GM18505 (cell line): ENCODE measurements at regions not wholly inside any gene's neighbourhood (a gene's known extent, or its start where the extent isn't known, plus 50 kb on each side); places are given as distances from the start of the nearest gene placed in this dataset.

Experiments used
- ATAC-seq: cut with Tn5 transposase; IDR thresholded peaks from one replicate; pipeline ENCODE4 v1.9.1; 2021; ENCODE audit not compliant: unreplicated experiment
- POLR2A ChIP-seq: IDR thresholded peaks from 4 replicates; pipeline ENCODE4 v1.6.1; 2011; ENCODE audit warnings: borderline replicate concordance; ENCODE audit not compliant: insufficient read depth, insufficient read length; ENCODE audit errors: extremely low read depth

DNA sequence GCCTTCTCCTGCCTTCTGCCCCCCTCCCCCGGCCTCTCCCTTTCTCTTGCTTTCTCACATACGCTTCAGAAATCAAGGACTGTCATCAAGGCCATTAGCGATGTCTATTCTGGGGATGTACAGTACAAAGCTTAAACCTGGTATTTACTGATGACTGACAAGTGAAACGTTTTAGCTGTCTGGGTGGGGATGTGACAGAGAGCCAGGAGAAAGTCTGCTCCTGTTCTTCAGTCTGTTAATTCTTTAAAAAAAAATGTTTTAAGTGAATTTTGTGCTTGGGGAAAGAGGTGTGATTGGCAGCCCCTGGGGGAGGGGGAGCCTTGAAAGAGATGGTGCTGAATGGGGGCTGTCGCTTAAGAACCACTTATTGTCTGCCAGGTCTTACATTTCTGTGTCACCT is 283.0 kb upstream of the PLXNA2 start:
- no peak for ATAC-seq
- no peak for TF ChIP-seq POLR2A

DNA sequence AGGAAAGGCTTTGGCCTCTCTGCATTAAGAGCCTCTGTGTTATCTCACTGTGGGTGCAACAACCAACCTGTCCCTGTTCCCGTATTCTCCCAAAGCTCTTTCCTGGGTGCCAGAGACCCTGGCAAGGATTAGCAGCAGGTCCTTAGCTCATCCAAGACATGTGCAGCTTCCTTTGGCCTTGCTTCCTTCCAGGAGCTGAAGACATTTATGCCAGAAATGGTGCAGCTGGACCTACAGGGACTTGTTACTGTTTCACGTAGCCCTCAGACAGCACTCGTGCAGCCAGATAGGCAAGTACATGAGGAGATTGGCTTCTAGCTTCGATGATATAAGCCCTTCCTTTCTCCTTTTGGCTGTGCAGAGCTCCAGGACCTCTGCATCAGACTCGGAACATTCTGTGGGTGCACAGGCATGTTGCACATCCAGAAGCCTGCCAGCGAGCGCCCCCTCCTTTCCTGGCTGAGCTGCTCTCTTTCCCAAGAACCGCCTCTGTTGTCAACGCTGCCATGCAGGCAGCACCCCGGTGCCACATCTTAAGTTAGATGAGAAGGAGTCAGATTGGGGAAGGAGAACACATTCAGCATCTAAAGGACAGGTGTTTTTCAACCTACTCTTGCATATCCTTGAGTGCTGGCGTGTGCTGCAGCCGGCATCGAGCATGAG is 284.5 kb upstream of the PLXNA2 start:
- no peak for TF ChIP-seq POLR2A
- ATAC-seq, result no peak

GRCh38 chr1:208531003-208531750 is 287.0 kb upstream of the PLXNA2 start:
- TF ChIP-seq POLR2A, result no peak
- no peak for ATAC-seq

DNA sequence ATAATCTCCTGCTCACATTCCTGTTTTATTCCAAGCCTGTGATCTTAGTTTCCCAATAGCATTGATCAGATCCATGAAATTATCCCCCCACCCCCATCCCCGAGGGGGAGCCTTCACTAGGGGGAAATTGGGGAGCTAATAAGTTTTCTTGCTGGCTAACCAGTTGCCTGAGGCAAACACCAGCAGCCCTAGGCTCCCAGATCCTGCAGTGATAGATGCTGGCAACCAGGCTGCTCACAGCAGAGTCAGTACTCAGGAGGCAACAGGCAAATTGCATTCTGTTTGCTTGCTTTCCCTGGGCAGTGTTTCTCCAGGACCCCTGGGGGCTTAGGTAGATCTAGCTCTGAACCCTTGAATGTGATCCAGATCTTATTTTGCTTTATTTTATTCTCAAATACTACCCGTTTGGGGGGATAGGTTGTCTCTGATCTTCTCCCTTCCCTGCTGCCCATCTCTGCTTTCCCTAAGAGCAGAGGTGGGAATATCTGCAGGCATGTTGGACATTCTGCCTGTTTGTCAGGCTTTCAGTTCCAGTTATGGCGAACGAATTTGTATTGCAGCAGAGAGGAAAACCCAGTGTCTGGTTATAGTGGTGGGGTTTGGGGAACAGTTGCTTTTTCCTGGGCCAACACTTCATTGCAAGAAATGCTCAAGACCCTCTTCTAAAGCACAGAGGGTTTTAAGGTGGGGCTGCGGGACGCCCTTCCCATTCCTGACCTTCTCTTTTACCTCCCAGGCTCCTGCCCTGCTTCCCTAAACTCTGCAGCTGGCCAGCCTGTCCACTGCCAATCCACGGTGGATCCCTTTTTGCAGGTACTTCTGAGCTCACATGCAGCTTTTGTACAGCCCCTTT is 289.8 kb upstream of the PLXNA2 start:
- no peak for TF ChIP-seq POLR2A
- ATAC-seq, result no peak

- no peak for TF ChIP-seq POLR2A
- ATAC-seq, result no peak
These were observed 290.4 kb upstream of the PLXNA2 start for GRCh38 chr1:208534599-208534897.

DNA sequence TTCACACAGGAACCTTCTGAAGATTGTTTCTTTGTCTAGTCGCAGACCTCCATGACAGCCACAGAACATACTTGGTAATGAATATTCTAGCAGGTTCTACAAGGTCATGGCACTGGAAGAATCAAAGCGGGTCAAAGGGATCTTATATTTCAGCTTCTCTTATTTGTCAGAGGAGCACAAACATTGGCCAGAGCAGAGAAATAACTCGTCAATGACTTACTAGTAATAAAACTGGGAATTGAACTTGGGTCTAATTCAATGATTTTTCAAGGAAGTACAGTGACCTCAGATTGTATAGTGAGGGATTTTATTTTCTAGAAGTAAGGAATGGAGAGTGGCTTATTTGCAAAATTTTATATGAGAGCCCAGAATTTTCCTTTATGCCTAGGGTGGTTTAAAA is 290.8 kb upstream of the PLXNA2 start:
- ATAC-seq, result no peak

GRCh38 chr1:208535511-208535910 is 291.3 kb upstream of the PLXNA2 start:
- no peak for TF ChIP-seq POLR2A
- no peak for ATAC-seq

More for the DNA sequence above, 290.8 kb upstream of the PLXNA2 start:
- TF ChIP-seq POLR2A, result no peak

- no peak for ATAC-seq
- TF ChIP-seq POLR2A, result no peak
These were observed 292.0 kb upstream of the PLXNA2 start for GRCh38 chr1:208536212-208536611.

DNA sequence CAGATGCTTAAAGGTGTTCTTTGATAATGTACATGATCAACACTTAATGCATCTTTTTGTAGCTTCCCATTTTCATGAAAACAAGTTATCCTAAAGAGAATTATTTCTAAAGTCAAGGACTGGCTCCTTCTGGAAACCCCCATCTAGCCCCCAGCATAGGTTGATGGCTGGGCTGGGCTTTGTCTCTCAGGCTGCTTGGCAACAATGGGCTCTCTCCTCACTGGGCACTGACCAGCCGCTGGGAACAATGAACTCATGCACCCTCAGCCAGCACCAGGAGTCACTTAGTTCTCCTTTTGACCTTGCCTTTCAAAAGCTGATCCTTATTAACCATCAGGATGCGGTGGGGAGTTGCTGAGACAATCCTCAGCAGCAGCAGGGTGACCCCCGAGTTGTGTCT is 293.0 kb upstream of the PLXNA2 start:
- no peak for ATAC-seq
- no peak for TF ChIP-seq POLR2A

DNA sequence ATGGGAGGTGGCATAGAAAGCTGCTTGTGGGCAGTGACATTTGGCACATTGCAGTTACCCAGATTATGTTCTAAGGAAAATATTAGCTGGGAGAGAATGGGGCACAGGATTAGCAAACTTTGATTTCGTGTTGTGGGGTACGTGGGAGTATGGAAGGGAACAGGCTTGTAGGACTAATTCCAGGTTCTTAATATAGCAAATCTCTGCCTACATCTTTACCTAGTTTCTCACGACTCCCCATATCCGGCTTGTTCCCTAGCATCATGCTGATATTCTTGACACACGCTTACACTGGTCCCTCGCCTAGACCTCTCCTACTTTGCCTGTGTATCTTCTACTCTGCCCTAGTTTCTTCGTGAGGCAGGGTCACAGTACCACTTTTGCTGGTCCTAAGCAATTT is 293.9 kb upstream of the PLXNA2 start:
- no peak for TF ChIP-seq POLR2A
- no peak for ATAC-seq

DNA sequence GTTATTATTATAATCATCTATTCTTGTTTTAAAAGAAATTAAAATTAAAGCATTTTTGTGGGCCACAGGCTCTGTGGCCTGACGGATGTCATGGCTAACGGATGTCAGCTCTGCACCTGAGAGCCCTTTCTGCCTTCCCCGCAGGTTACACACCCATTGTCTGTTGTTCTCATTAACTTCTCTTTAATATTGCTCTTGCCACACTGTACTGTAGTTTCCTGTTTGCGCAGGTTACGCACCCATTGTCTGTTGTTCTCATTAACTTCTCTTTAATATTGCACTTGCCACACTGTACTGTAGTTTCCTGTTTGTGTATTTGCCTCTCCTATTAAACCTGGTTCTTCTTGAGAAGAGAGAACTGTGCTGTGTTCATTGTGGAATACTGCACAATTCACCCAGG is 294.4 kb upstream of the PLXNA2 start:
- no peak for TF ChIP-seq POLR2A
- no peak for ATAC-seq

DNA sequence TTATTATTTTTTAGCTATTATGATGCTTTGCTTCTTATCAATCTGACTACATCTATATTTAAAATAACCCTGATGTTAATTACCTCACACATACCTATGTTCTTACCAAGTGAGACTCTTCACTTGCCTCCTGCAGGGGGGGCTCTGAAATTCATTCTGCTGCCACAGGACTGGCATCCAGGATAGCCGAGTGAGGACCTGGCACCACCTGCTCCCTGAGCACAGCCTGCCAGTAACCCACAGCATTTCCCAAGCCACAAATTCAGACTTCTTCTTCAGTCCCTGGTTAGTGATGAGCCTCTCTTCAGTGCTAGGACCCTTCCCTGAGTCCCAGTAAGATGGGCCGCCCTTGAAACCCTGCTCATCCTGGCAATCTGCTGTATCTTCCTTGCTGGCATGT is 296.5 kb upstream of the PLXNA2 start:
- TF ChIP-seq POLR2A, result no peak
- ATAC-seq, result no peak

DNA sequence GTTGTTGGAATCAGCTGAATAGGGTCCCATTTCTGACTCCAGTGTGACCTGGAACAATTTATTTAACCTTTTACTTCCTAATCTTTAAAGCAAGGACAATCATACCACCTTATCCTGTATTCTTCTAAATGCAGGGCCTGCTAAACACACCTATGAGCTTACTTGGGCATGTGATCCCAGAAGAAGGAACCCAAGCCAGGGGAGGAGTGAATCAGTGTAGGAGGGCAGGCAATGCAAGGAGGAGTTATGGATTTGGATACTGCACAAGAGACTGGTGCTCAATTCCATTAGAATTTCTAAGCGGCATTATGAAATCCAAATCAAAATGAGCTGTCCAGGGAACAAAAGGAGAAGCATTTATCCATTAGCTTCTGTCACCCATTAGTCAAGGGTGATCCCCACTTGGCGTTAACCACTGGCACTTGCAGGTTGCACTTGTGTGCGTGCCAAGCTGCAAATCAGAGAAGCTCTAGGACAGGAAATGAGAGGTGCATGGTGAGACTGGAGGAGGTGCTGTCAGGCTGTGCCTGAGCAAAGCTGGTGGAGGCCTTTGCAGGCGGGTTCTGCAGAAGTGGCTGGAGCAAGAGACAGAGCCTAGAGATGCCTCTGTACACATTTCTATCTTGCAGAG is 297.2 kb upstream of the PLXNA2 start:
- TF ChIP-seq POLR2A, result no peak
- ATAC-seq, result no peak
